Keratinocyte (primary cell): ENCODE measurements at regions not wholly inside any gene's neighbourhood (a gene's known extent, or its start where the extent isn't known, plus 50 kb on each side); places are given as distances from the start of the nearest gene placed in this dataset.

Source experiments
- CTCF ChIP-seq, 3 experiments: IDR thresholded peaks in 1 of 3; conservative IDR thresholded peaks in 1 of 3; optimal IDR thresholded peaks in 1 of 3; 2 replicates in 2 of 3; 3 replicates in 1 of 3; pipeline versions ENCODE3 to v1.5.1; 2011; ENCODE audit warnings: low read length in 3 of 3, mild to moderate bottlenecking in 3 of 3, moderate library complexity in 2 of 3, control low read depth in 1 of 3, inconsistent platforms in 1 of 3; ENCODE audit not compliant: insufficient read depth in 2 of 3; ENCODE audit errors: extremely low read depth in 1 of 3
- EZH2 ChIP-seq: IDR thresholded peaks from one replicate; pipeline ENCODE4 v1.6.1; 2012; ENCODE audit warnings: inconsistent platforms, mild to moderate bottlenecking, low read length, moderate library complexity

DNA sequence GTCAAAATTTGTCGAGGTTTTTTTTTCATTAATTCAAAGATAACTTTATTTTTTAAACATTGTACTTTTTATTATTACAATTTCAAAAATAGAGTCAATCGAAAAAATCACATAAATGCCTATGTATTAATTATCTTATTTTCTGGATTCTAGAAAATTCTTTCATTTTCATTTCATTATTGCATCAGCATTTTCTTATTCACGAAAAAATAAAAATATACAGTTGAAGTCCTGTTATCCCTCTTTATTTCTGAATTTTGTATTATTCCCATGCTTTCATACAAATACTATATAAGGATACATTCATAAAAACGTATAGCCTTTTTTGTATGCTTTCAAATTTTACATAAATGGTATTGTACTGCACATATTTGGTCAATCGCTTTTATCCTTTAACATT is 681.0 kb upstream of the USP24 start:
- TF ChIP-seq CTCF (optimal IDR thresholded peaks at IDR 0.05 in 1 of 3, IDR thresholded peaks at IDR 0.05 in 1 of 3, conservative IDR thresholded peaks at IDR 0.05 in 1 of 3; ENCODE audit: extremely low read depth in 1 of 3, insufficient read depth in 2 of 3, low read length in 3 of 3): no peak
- TF ChIP-seq EZH2: no peak
